HCT116 (cell line): ENCODE measurements at regions not wholly inside any gene's neighbourhood (a gene's known extent, or its start where the extent isn't known, plus 50 kb on each side); places are given as distances from the start of the nearest gene placed in this dataset.

Source experiments
- ATAC-seq: fragments of 200-7000 bp; cut with Tn5 transposase; 2 replicates; pipeline ENCODE4 v1.9.1; 2020; ENCODE audit warnings: mild to moderate bottlenecking, moderate library complexity
- BruUV-seq: library from RNA; stranded (reverse); fragments of 400-500 nt; replicated peaks from 2 replicates; lab custom pipeline; 2021; lab: Mats Ljungman, UMichigan
- CTCF ChIA-PET: fragments of 300-600 bp; sonication (Branson Sonifier 250); formaldehyde crosslinking; loops from one replicate; lab custom pipeline; 2021; ENCODE audit warnings: antibody characterized with exemption; lab: Charles Lee
- POLR2A ChIA-PET: fragments of 300-600, 350-600 bp; sonication (Branson Sonifier 250); formaldehyde crosslinking; loops from one replicate; lab custom pipeline; 2021; ENCODE audit warnings: antibody characterized with exemption; lab: Charles Lee
- RAD21 ChIA-PET, 2 experiments: fragments of 300-600 bp; sonication (Branson Sonifier 250); formaldehyde crosslinking; loops; one replicate each; lab custom pipeline; 2023; ENCODE audit warnings: low total read pairs in 2 of 2; ENCODE audit not compliant: uncharacterized antibody in 2 of 2, unreplicated experiment in 2 of 2, low non-redundant PET in 1 of 2; lab: Charles Lee
- DNase-seq: peaks from one replicate; pipeline ENCODE4 v3.0.0-alpha.2; 2010; ENCODE audit warnings: low read depth, low spot score
- H2AFZ ChIP-seq: fragments of 200-600 bp; shearing (Covaris generic), sonication (generic); 2 replicates; pipeline ENCODE4 v1.6.1; 2017; ENCODE audit warnings: low read depth, mixed run types, mixed read lengths, antibody characterized with exemption, low read length; ENCODE audit not compliant: poor library complexity, severe bottlenecking
- H3K27ac ChIP-seq: 2 replicates; pipeline ENCODE4 v1.5.1; 2012; ENCODE audit warnings: low read depth, low read length
- H3K27me3 ChIP-seq: fragments of 200-600 bp; sonication (generic); 2 replicates; pipeline ENCODE4 v1.6.1; 2016; ENCODE audit warnings: mixed run types, low read length, mixed read lengths; ENCODE audit not compliant: insufficient read depth
- H3K36me3 ChIP-seq, 2 experiments: fragments of 200-500 bp in 1 of 2; fragments of 200-600 bp in 1 of 2; sonication (Bioruptor generic) in 1 of 2; sonication (generic) in 1 of 2; 2 replicates each; pipeline versions ENCODE4 v1.5.1 to v1.6.1; 2014 to 2016; ENCODE audit warnings: low read length in 2 of 2, inconsistent platforms in 1 of 2, mixed read lengths in 1 of 2, mixed run types in 1 of 2; ENCODE audit not compliant: insufficient read depth in 2 of 2, control insufficient read depth in 1 of 2
- H3K4me1 ChIP-seq, 2 experiments: fragments of 200-600 bp in 1 of 2; sonication (generic) in 1 of 2; 2 replicates each; pipeline versions ENCODE4 v1.5.1 to v1.6.1; 2012 to 2017; ENCODE audit warnings: low read length in 2 of 2, inconsistent platforms in 1 of 2, mild to moderate bottlenecking in 1 of 2, mixed read lengths in 1 of 2, mixed run types in 1 of 2, moderate library complexity in 1 of 2; ENCODE audit not compliant: insufficient read depth in 2 of 2, control insufficient read depth in 1 of 2
- H3K4me2 ChIP-seq: fragments of 200-600 bp; sonication (generic); 2 replicates; pipeline ENCODE4 v1.6.1; 2017; ENCODE audit warnings: mixed run types, low read length, mixed read lengths
- H3K4me3 ChIP-seq, 2 experiments: fragments of 200-600 bp in 1 of 2; sonication (generic) in 1 of 2; replicated peaks in 1 of 2; 2 replicates each; pipeline ENCODE4 v1.5.1; 2011 to 2016; ENCODE audit warnings: low read length in 2 of 2, control low read depth in 1 of 2, low read depth in 1 of 2, mild to moderate bottlenecking in 1 of 2, mixed read lengths in 1 of 2, mixed run types in 1 of 2
- H3K79me2 ChIP-seq: fragments of 200-600 bp; sonication (generic); 2 replicates; pipeline ENCODE4 v1.6.1; 2017; ENCODE audit warnings: mild to moderate bottlenecking, mixed run types, low read length, moderate library complexity, mixed read lengths; ENCODE audit not compliant: insufficient read depth
- H3K9ac ChIP-seq: fragments of 200-600 bp; sonication (generic); 2 replicates; pipeline ENCODE4 v1.6.1; 2016; ENCODE audit warnings: low read length, mixed read lengths
- H3K9me2 ChIP-seq: fragments of 200-600 bp; sonication (generic), shearing (Covaris generic); 2 replicates; pipeline ENCODE4 v1.6.1; 2017; ENCODE audit warnings: mixed run types, mild to moderate bottlenecking, moderate library complexity; ENCODE audit not compliant: insufficient read depth
- H3K9me3 ChIP-seq, 2 experiments: fragments of 200-500 bp in 1 of 2; fragments of 200-600 bp in 1 of 2; sonication (Bioruptor generic) in 1 of 2; sonication (generic) in 1 of 2; 2 replicates each; pipeline ENCODE4 v1.6.1; 2014 to 2017; ENCODE audit warnings: low read length in 2 of 2, mixed read lengths in 2 of 2, inconsistent platforms in 1 of 2, low read depth in 1 of 2, mild to moderate bottlenecking in 1 of 2, mixed run types in 1 of 2, moderate library complexity in 1 of 2; ENCODE audit not compliant: control insufficient read depth in 1 of 2, insufficient read depth in 1 of 2
- H4K20me1 ChIP-seq: fragments of 200-600 bp; sonication (generic), shearing (Covaris generic); 2 replicates; pipeline ENCODE4 v1.6.1; 2017; ENCODE audit warnings: mixed run types, mild to moderate bottlenecking, moderate library complexity; ENCODE audit not compliant: insufficient read depth
- CBX3 ChIP-seq: IDR thresholded peaks from 2 replicates; pipeline ENCODE4 v1.6.1; 2012; ENCODE audit warnings: low read depth
- CEBPB ChIP-seq: IDR thresholded peaks from 2 replicates; pipeline ENCODE4 v1.6.1; 2012; ENCODE audit warnings: low read depth
- EGR1 ChIP-seq: IDR thresholded peaks from 2 replicates; pipeline ENCODE4 v1.6.1; 2012; ENCODE audit warnings: low read depth
- EZH2 ChIP-seq: fragments of 200-600 bp; sonication (generic); IDR thresholded peaks from 2 replicates; pipeline ENCODE4 v1.6.1; 2017; ENCODE audit warnings: antibody characterized with exemption, mixed run types
- FOSL1 ChIP-seq: IDR thresholded peaks from 2 replicates; pipeline ENCODE4 v1.6.1; 2012; ENCODE audit warnings: low read depth
- MAX ChIP-seq: IDR thresholded peaks from 2 replicates; pipeline ENCODE4 v1.6.1; 2012
- POLR2AphosphoS5 ChIP-seq: IDR thresholded peaks from 2 replicates; pipeline ENCODE4 v1.6.1; 2011; ENCODE audit warnings: mild to moderate bottlenecking, low read depth, low read length, moderate library complexity
- RAD21 ChIP-seq: IDR thresholded peaks from 2 replicates; pipeline ENCODE4 v1.6.1; 2012; ENCODE audit warnings: low read depth, mild to moderate bottlenecking
- REST ChIP-seq: IDR thresholded peaks from 2 replicates; pipeline ENCODE4 v1.6.1; 2012; ENCODE audit warnings: low read depth
- SRF ChIP-seq: IDR thresholded peaks from 2 replicates; pipeline ENCODE4 v1.6.1; 2012; ENCODE audit warnings: low read depth
- TCF7L2 ChIP-seq: IDR thresholded peaks from 2 replicates; pipeline ENCODE4 v1.7.0; 2011; ENCODE audit warnings: borderline replicate concordance, inconsistent platforms; ENCODE audit not compliant: insufficient read depth, insufficient read length; ENCODE audit errors: extremely low read depth
- ZBTB33 ChIP-seq: IDR thresholded peaks from 2 replicates; pipeline ENCODE4 v1.6.1; 2011; ENCODE audit warnings: mild to moderate bottlenecking, low read length, moderate library complexity; ENCODE audit not compliant: insufficient replicate concordance; ENCODE audit errors: extremely low read depth
- ZNF274 ChIP-seq: fragments of 200-500 bp; sonication (Bioruptor generic); IDR thresholded peaks from 2 replicates; pipeline ENCODE4 v1.6.1; 2014; ENCODE audit warnings: mild to moderate bottlenecking, low read depth, low read length, inconsistent platforms
- intact Hi-C: fragments of 100-400 bp; cut with micrococcal nuclease; formaldehyde crosslinking; loops from 2 replicates; pipeline ENCODE4 v1.10.0; 2022

GRCh38 chr15:31590609-31591008 lies 264.0 kb downstream of the KLF13 start:
- Histone ChIP-seq H3K9ac (no peak overlapping the region), H3K27me3 (0 out of 2 replicates have a peak, but pooled peaks cover 6% of the 10 kb centered on the region), H2AFZ (no peak overlapping the region), H3K4me1 (no peaks in the 10 kb centered on the region), H3K9me3 (no peaks in the 10 kb centered on the region), H4K20me1 (no peaks in the 10 kb centered on the region), H3K27ac (no peak overlapping the region), H3K4me2 (no peak overlapping the region), H3K9me2 (no peaks in the 10 kb centered on the region), H3K4me3 (no peak overlapping the region), H3K79me2 (no peaks in the 10 kb centered on the region), H3K36me3 (no peaks in the 10 kb centered on the region)
- DNase-seq (no peak), ATAC-seq (no peak)
- ChIA-PET POLR2A (no interaction called here), RAD21 (no interaction called here), CTCF (no interaction called here)
- TF ChIP-seq EGR1: no peak
- no peak for TF ChIP-seq MAX
- no peak for TF ChIP-seq SRF
- no peak for TF ChIP-seq TCF7L2
- no TSS peak for BruUV-seq
- intact Hi-C loops: no loop called here

GRCh38 chr15:31591908-31592307 lies 265.3 kb downstream of the KLF13 start:
- ATAC-seq: no peak
- RAD21 ChIA-PET: no interaction called here
- TF ChIP-seq MAX (no peak), REST (no peak), POLR2AphosphoS5 (no peak), CEBPB (no peak), ZNF274 (no peak), ZBTB33 (no peak), EGR1 (no peak), EZH2 (no peak), CBX3 (no peak), FOSL1 (no peak), RAD21 (no peak)

More at GRCh38 chr15:31591908-31592307, 265.3 kb downstream of the KLF13 start:
- intact Hi-C loops: no loop called here
- Histone ChIP-seq H3K4me3 (no peak overlapping the region), H3K36me3 (no peaks in the 10 kb centered on the region), H3K27me3 (no peaks in the 10 kb centered on the region), H3K27ac (no peak overlapping the region), H3K9me2 (no peaks in the 10 kb centered on the region), H3K4me1 (no peaks in the 10 kb centered on the region), H3K9me3 (no peaks in the 10 kb centered on the region), H4K20me1 (no peaks in the 10 kb centered on the region), H3K9ac (no peak overlapping the region), H3K79me2 (no peaks in the 10 kb centered on the region), H2AFZ (no peak overlapping the region), H3K4me2 (no peak overlapping the region)
- DNase-seq: no peak
- ChIA-PET CTCF (no interaction called here), POLR2A (no interaction called here)
- BruUV-seq: no TSS peak
